Stomach (tissue), 8 donors: ENCODE measurements at regions not wholly inside any gene's neighbourhood (a gene's known extent, or its start where the extent isn't known, plus 50 kb on each side); places are given as distances from the start of the nearest gene placed in this dataset.
A peak's percentile ranks its signal among the peaks of the same experiment; 100 is the strongest.

Experiments
- DNase-seq, 2 donors: peaks; one replicate each; pipeline versions ENCODE4 v3.0.0 to v3.0.0-alpha.2; 2013 to 2019
- H3K27ac ChIP-seq, 5 donors: fragments of 200-600 bp in 4 of 5; sonication (generic) in 4 of 5; one replicate each; pipeline ENCODE4 v1.5.1; 2013 to 2019; ENCODE audit warnings: mild to moderate bottlenecking in 1 of 5, moderate library complexity in 1 of 5
- H3K27me3 ChIP-seq, 3 donors: fragments of 200-600 bp; sonication (generic); one replicate each; pipeline ENCODE4 v1.5.1; 2017 to 2019; ENCODE audit warnings: mixed run types in 1 of 3
- H3K36me3 ChIP-seq, 4 donors: fragments of 200-600 bp; sonication (generic); 1 replicate in 3 of 4; 2 replicates in 1 of 4; pipeline ENCODE4 v1.5.1; 2016 to 2019
- H3K4me1 ChIP-seq, 4 donors: fragments of 200-600 bp; sonication (generic); one replicate each; pipeline ENCODE4 v1.5.1; 2016 to 2019
- H3K4me3 ChIP-seq, 4 donors: fragments of 200-600 bp; sonication (generic) in 3 of 4; one replicate each; pipeline ENCODE4 v1.5.1; 2016 to 2019; ENCODE audit warnings: mild to moderate bottlenecking in 1 of 4
- H3K9me3 ChIP-seq, 4 donors: fragments of 200-600 bp; sonication (generic); one replicate each; pipeline ENCODE4 v1.5.1; 2016 to 2019
- EP300 ChIP-seq: sonication (generic); formaldehyde crosslinking; IDR thresholded peaks from one replicate; pipeline ENCODE4 v1.6.1; 2017; ENCODE audit warnings: antibody characterized with exemption
- POLR2A ChIP-seq, 4 donors: fragments of 450-650 bp; IDR thresholded peaks; one replicate each; pipeline ENCODE4 v1.6.1; 2016; ENCODE audit warnings: antibody characterized with exemption in 4 of 4, control low read depth in 2 of 4, mild to moderate bottlenecking in 1 of 4, moderate library complexity in 1 of 4
- POLR2AphosphoS5 ChIP-seq, 3 donors: sonication (generic); formaldehyde crosslinking; IDR thresholded peaks; one replicate each; pipeline ENCODE4 v1.6.1; 2016; ENCODE audit warnings: antibody characterized with exemption in 3 of 3
- WGBS, 5 donors: extraction: QIAGEN DNeasy Blood & Tissue Kit in 3 of 5; methylation state at CpG; one replicate each; pipeline versions ENCODE4 v1.1.5 to v1.1.7; 2013 to 2018; 5-methylcytosine and 5-hydroxymethylcytosine counted together
- intact Hi-C: fragments of 100-400 bp; cut with DNase I; formaldehyde crosslinking; loops from one replicate; pipeline ENCODE4 v1.15.1; 2023; ENCODE audit warnings: low total_unique reads
- TF ChIP-seq, protein P1 (sequence below), 7 experiments: fragments of 450-650 bp in 4 of 7; fragments of 200-600 bp in 3 of 7; sonication (generic) in 3 of 7; IDR thresholded peaks; one replicate each; pipeline ENCODE4 v1.5.1; 2016 to 2019; ENCODE audit warnings: antibody characterized with exemption in 7 of 7, control low read depth in 2 of 7, mild to moderate bottlenecking in 1 of 7
- donor health status: healthy with polysubstance abuse.
- donor health status: Bipolar disorder and iron deficiency.
- donor health status: healthy.

DNA sequence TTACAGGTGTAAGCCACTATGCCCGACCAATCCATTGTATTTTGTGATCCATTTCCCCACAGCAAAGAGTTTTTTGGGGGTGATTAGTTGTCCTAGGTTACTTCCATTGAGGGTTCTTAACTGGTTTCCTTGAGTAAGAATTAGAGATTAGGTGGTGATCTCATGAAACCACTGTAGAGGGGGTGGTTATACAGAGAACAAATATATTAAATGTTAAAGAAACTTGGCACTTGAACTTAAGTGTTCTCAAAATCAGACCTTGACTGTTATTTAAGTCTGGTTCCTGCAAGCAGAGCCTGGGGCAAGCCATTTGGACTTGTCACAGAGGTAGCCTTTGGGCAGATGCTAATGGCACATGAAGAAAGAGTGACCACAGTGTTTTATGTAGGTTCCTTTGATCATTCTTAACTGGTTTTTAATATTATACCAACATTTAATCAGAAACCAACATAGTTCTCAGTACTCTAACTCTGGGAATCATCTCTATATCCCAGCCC, 288.5 kb downstream of the SOX4 start:
- DNase-seq: no peak
- no peak overlapping the region for H3K4me3 ChIP-seq
- no peaks in the 10 kb centered on the region for H3K9me3 ChIP-seq
- H3K4me1 ChIP-seq: peaks cover 11 to 29% (median 20%) of the 10 kb centered on the region in 4 donors
- TF ChIP-seq POLR2A (IDR thresholded peaks at IDR 0.05) (no peak), POLR2AphosphoS5 (IDR thresholded peaks at IDR 0.05) (no peak), EP300 (no peak)
- TF ChIP-seq, protein P1, sequence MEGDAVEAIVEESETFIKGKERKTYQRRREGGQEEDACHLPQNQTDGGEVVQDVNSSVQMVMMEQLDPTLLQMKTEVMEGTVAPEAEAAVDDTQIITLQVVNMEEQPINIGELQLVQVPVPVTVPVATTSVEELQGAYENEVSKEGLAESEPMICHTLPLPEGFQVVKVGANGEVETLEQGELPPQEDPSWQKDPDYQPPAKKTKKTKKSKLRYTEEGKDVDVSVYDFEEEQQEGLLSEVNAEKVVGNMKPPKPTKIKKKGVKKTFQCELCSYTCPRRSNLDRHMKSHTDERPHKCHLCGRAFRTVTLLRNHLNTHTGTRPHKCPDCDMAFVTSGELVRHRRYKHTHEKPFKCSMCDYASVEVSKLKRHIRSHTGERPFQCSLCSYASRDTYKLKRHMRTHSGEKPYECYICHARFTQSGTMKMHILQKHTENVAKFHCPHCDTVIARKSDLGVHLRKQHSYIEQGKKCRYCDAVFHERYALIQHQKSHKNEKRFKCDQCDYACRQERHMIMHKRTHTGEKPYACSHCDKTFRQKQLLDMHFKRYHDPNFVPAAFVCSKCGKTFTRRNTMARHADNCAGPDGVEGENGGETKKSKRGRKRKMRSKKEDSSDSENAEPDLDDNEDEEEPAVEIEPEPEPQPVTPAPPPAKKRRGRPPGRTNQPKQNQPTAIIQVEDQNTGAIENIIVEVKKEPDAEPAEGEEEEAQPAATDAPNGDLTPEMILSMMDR (IDR thresholded peaks at IDR 0.05): no peak
- H3K27me3 ChIP-seq: no peaks in the 10 kb centered on the region
- H3K27ac ChIP-seq: no peak overlapping the region
- H3K36me3 ChIP-seq: no peaks in the 10 kb centered on the region
- WGBS, 5 donors: 88 to 96% (median 93%) methylated on average over 1 of the region's 1 CpG
- intact Hi-C loops: no loop called here

DNA sequence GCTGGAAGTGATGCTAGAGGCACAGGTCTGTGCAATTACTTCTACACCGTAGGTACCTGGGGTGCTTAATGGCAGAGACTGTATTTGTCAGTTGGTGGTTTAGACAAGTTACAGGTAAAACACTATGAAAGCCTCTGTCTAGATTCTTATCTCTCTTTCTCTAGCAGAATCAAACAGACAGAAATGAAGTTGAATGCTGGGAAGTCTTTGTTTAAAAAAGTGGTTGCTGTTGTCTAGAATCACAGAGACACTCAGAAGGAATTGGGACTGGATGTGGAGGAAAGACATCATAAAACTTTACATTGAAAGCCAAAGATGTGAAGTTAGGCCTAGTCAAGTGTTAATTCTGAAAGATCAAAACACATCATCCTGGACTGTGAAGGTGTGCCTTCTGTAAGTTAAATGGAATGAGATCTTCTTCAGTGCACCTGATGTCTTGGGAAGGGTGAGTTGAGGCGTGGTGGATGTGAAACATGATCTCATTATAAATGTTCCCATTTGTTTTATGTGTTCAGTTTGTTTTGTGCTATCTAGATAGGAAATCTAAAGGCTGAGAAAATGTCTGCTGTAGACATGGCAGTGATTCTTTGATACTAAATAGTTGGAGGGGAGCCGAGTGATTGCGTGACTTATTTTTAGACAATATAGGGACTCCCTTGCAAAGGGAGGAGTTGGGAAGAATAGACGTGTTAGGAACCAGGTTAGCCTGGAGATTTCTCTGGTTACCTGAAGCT, 290.2 kb downstream of the SOX4 start:
- no peaks in the 10 kb centered on the region for H3K36me3 ChIP-seq
- DNase-seq: no peak
- no peaks in the 10 kb centered on the region for H3K9me3 ChIP-seq
- H3K27me3 ChIP-seq: no peaks in the 10 kb centered on the region
- 76 to 91% (median 90%) methylated on average over 5 of the region's 5 CpGs for WGBS, 5 donors
- H3K4me3 ChIP-seq: no peak overlapping the region
- no peak overlapping the region for H3K27ac ChIP-seq
- TF ChIP-seq EP300 (no peak), POLR2A (IDR thresholded peaks at IDR 0.05) (no peak), POLR2AphosphoS5 (IDR thresholded peaks at IDR 0.05) (no peak)
- TF ChIP-seq, protein P1 (IDR thresholded peaks at IDR 0.05): no peak
- peaks cover 19 to 39% (median 27%) of the 10 kb centered on the region in 4 donors for H3K4me1 ChIP-seq
- intact Hi-C loops: no loop called here

DNA sequence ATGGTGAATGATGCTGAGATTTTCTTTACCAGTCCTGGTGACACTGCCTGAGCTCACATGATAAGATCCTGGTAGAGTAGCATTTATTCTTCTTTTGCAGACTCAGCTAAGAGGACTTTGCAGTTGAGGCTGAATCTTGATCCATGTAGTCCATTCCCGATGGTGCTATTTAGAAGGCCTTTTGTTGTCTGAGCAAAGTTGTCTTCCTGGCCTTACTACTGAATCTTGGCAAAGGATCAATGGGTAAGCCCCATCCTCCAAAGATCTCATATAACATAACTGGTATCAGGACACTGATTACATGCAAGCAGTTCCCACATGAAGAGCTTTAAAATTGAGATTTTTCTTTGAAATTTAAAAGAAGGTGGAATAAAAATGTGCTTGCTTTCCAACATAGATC, 291.6 kb downstream of the SOX4 start:
- intact Hi-C loops: no loop called here
- DNase-seq: no peak
- WGBS, 5 donors: 8 to 29% (median 18%) methylated on average over 1 of the region's 1 CpG
- Histone ChIP-seq H3K4me3 (no peak overlapping the region), H3K27me3 (no peaks in the 10 kb centered on the region), H3K4me1 (peaks cover 19 to 39% (median 27%) of the 10 kb centered on the region in 4 donors), H3K9me3 (no peaks in the 10 kb centered on the region), H3K36me3 (no peaks in the 10 kb centered on the region), H3K27ac (peak overlapping the region; percentile 2 to 69 (median 50))
- TF ChIP-seq POLR2A (IDR thresholded peaks at IDR 0.05) (no peak), EP300 (no peak), POLR2AphosphoS5 (IDR thresholded peaks at IDR 0.05) (no peak)

DNA sequence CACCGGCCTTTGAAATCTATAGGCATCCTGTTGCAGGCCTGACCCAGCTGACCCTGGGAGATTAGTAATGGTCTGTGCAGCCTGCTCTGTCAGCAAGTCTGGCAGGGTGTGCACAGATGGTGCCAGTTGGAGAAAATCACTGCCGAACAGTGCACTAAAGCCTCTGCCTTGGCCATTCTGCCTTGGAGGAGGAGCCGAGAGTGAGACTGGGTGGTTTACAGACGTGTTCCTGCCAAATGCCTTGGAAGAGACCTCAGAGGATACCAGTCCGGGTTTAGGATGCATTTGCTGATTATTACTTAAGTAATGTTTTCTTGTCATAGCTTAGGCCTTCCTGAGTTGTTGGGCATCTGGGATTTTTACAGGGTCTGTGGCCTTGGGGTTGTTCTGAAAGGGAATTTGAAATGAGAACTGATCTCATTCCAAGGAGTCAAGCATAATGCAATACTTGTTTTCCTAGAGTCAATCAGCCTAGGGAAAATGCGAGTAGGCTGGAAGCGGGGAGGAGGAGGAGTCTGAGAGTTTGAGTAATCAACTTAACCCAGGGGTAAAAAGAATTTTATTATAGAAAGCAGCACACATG, 292.1 kb downstream of the SOX4 start:
- 22 to 41% (median 25%) methylated on average over 7 of the region's 7 CpGs for WGBS, 5 donors
- Histone ChIP-seq H3K4me1 (peaks cover 19 to 39% (median 27%) of the 10 kb centered on the region in 4 donors), H3K9me3 (no peaks in the 10 kb centered on the region), H3K4me3 (no peak overlapping the region), H3K27ac (peak overlapping the region; percentile 2 to 69 (median 50)), H3K36me3 (no peaks in the 10 kb centered on the region), H3K27me3 (no peaks in the 10 kb centered on the region)
- DNase-seq: peak; percentile 60 to 81
- intact Hi-C loops: no loop called here
- no peak for TF ChIP-seq EP300
- TF ChIP-seq POLR2AphosphoS5 (IDR thresholded peaks at IDR 0.05): peak in 2 of 3 donors; percentile 17 to 22
- no peak for TF ChIP-seq POLR2A (IDR thresholded peaks at IDR 0.05)
- TF ChIP-seq, protein P1 (IDR thresholded peaks at IDR 0.05): no peak
